PC-3 (cell line): ENCODE measurements at regions not wholly inside any gene's neighbourhood (a gene's known extent, or its start where the extent isn't known, plus 50 kb on each side); places are given as distances from the start of the nearest gene placed in this dataset.

Experiments used
- CTCF ChIP-seq: fragments of 300-600 bp; sonication (generic); conservative IDR thresholded peaks from 2 replicates; pipeline ENCODE4 v1.5.1; 2017; ENCODE audit warnings: antibody characterized with exemption, low read depth, mild to moderate bottlenecking, low read length
- EZH2phosphoT487 ChIP-seq: fragments of 300-600 bp; sonication (generic); IDR thresholded peaks from 2 replicates; pipeline ENCODE4 v1.6.1; 2018; ENCODE audit warnings: mild to moderate bottlenecking, antibody characterized with exemption, low read length, borderline replicate concordance

GRCh38 chr20:19008497-19008896, 194.9 kb downstream of the SCP2D1 start:
- TF ChIP-seq CTCF (no peak), EZH2phosphoT487 (no peak)
